Activated CD4-positive, alpha-beta T cell treated with anti-CD3 and anti-CD28 coated beads, Interleukin-2, amount 10 ng/mL, durations not matched to agents 7 days and 5 days (primary cell): ENCODE measurements at regions not wholly inside any gene's neighbourhood (a gene's known extent, or its start where the extent isn't known, plus 50 kb on each side); places are given as distances from the start of the nearest gene placed in this dataset.
"Not testable (repeated sequence)": the region's sequence is repeated elsewhere in the genome, so short reads cannot be mapped to it uniquely, and the experiment has no call there.

Source experiments
- CTCF ChIA-PET: fragments of 350-600 bp; sonication (Branson Sonifier 250); formaldehyde crosslinking; loops from one replicate; lab custom pipeline; 2021; ENCODE audit warnings: antibody characterized with exemption; lab: Charles Lee
- POLR2A ChIA-PET: fragments of 350-600 bp; sonication (Branson Sonifier 250); formaldehyde crosslinking; loops from one replicate; lab custom pipeline; 2021; ENCODE audit warnings: antibody characterized with exemption; lab: Charles Lee
- DNase-seq: peaks from one replicate; pipeline ENCODE4 v3.0.0-alpha.2; 2020
- H3K27ac Mint-ChIP-seq: one replicate; pipeline ENCODE4 v1.8.0; 2021; ENCODE audit warnings: mild to moderate bottlenecking, moderate library complexity, mixed read lengths
- H3K27me3 Mint-ChIP-seq: one replicate; pipeline ENCODE4 v1.8.0; 2021; ENCODE audit warnings: mixed read lengths
- H3K36me3 Mint-ChIP-seq: one replicate; pipeline ENCODE4 v1.8.0; 2021; ENCODE audit warnings: low read depth, mixed read lengths
- H3K4me1 Mint-ChIP-seq: one replicate; pipeline ENCODE4 v1.8.0; 2021; ENCODE audit warnings: mixed read lengths
- H3K4me3 Mint-ChIP-seq: one replicate; pipeline ENCODE4 v1.8.0; 2021; ENCODE audit warnings: mild to moderate bottlenecking, moderate library complexity, mixed read lengths
- H3K9me3 Mint-ChIP-seq: one replicate; pipeline ENCODE4 v1.8.0; 2021; ENCODE audit warnings: mixed read lengths

- CTCF ChIA-PET: no interaction called here
- H3K4me1 Mint-ChIP-seq: no peaks in the 10 kb centered on the region
- no peaks in the 10 kb centered on the region for H3K9me3 Mint-ChIP-seq
- H3K4me3 Mint-ChIP-seq: no peak overlapping the region
- no peak for DNase-seq
- no peaks in the 10 kb centered on the region for H3K27me3 Mint-ChIP-seq
- no peaks in the 10 kb centered on the region for H3K36me3 Mint-ChIP-seq
- no peak overlapping the region for H3K27ac Mint-ChIP-seq
- POLR2A ChIA-PET: no interaction called here
Observed at GRCh38 chr13:44664308-44664707, 88.2 kb upstream of the TSC22D1 start.

GRCh38 chr13:44662515-44662914 is 86.4 kb upstream of the TSC22D1 start:
- Mint-ChIP-seq H3K4me3 (no peak overlapping the region), H3K4me1 (no peaks in the 10 kb centered on the region), H3K27ac (no peak overlapping the region), H3K9me3 (no peaks in the 10 kb centered on the region), H3K36me3 (no peaks in the 10 kb centered on the region), H3K27me3 (no peaks in the 10 kb centered on the region)
- ChIA-PET CTCF (no interaction called here), POLR2A (no interaction called here)
- no peak for DNase-seq

GRCh38 chr13:44661936-44662335 is 85.8 kb upstream of the TSC22D1 start:
- no peak overlapping the region for H3K4me3 Mint-ChIP-seq
- no peaks in the 10 kb centered on the region for H3K27me3 Mint-ChIP-seq
- no peak for DNase-seq
- no peaks in the 10 kb centered on the region for H3K9me3 Mint-ChIP-seq
- H3K4me1 Mint-ChIP-seq: no peaks in the 10 kb centered on the region
- ChIA-PET CTCF (no interaction called here), POLR2A (no interaction called here)
- H3K27ac Mint-ChIP-seq: no peak overlapping the region
- no peaks in the 10 kb centered on the region for H3K36me3 Mint-ChIP-seq

- Mint-ChIP-seq H3K27ac (no peak overlapping the region), H3K4me1 (no peaks in the 10 kb centered on the region), H3K4me3 (no peak overlapping the region), H3K36me3 (no peaks in the 10 kb centered on the region), H3K27me3 (no peaks in the 10 kb centered on the region), H3K9me3 (no peaks in the 10 kb centered on the region)
- DNase-seq: no peak
- ChIA-PET CTCF (no interaction called here), POLR2A (no interaction called here)
Observed at GRCh38 chr13:44660050-44660449, 83.9 kb upstream of the TSC22D1 start.

GRCh38 chr13:44652962-44653660 is 77.0 kb upstream of the TSC22D1 start:
- ChIA-PET CTCF (interaction anchor here (1.3 kb wide), 1 partner anchor 12 kb away, joined by 3 read pairs; no protein-coding TSS in a partner anchor), POLR2A (no interaction called here)
- Mint-ChIP-seq H3K4me3 (no peak overlapping the region), H3K9me3 (no peaks in the 10 kb centered on the region), H3K27me3 (peaks cover 4% of the 10 kb centered on the region), H3K4me1 (peaks cover 4% of the 10 kb centered on the region), H3K27ac (no peak overlapping the region), H3K36me3 (no peaks in the 10 kb centered on the region)
- no peak for DNase-seq

GRCh38 chr13:44652168-44652567 is 76.0 kb upstream of the TSC22D1 start:
- H3K36me3 Mint-ChIP-seq: no peaks in the 10 kb centered on the region
- DNase-seq: no peak
- no peaks in the 10 kb centered on the region for H3K9me3 Mint-ChIP-seq
- ChIA-PET POLR2A (no interaction called here), CTCF (no interaction called here)
- no peak overlapping the region for H3K4me3 Mint-ChIP-seq
- peaks cover 4% of the 10 kb centered on the region for H3K27me3 Mint-ChIP-seq
- no peak overlapping the region for H3K27ac Mint-ChIP-seq
- peaks cover 4% of the 10 kb centered on the region for H3K4me1 Mint-ChIP-seq

GRCh38 chr13:44651724-44652123 is 75.6 kb upstream of the TSC22D1 start:
- ChIA-PET POLR2A (no interaction called here), CTCF (interaction anchor here (1.0 kb wide), 1 partner anchor 13 kb away, joined by 6 read pairs; no protein-coding TSS in a partner anchor)
- H3K27me3 Mint-ChIP-seq: peaks cover 4% of the 10 kb centered on the region
- H3K27ac Mint-ChIP-seq: no peak overlapping the region
- no peaks in the 10 kb centered on the region for H3K36me3 Mint-ChIP-seq
- H3K9me3 Mint-ChIP-seq: no peaks in the 10 kb centered on the region
- peaks cover 4% of the 10 kb centered on the region for H3K4me1 Mint-ChIP-seq
- H3K4me3 Mint-ChIP-seq: no peak overlapping the region
- DNase-seq: no peak

- Mint-ChIP-seq H3K4me3 (no peak overlapping the region), H3K9me3 (no peaks in the 10 kb centered on the region), H3K27me3 (peaks cover 4% of the 10 kb centered on the region), H3K27ac (no peak overlapping the region), H3K4me1 (peaks cover 4% of the 10 kb centered on the region), H3K36me3 (no peaks in the 10 kb centered on the region)
- ChIA-PET POLR2A (interaction anchor here (0.6 kb wide), 1 partner anchor 917 kb away, joined by 10 read pairs; no protein-coding TSS in a partner anchor), CTCF (interaction anchor here (0.6 to 1.0 kb wide), 4 partner anchors 13 to 1568 kb away, joined by 3 to 11 read pairs (median 4); no protein-coding TSS in a partner anchor)
- DNase-seq: no peak
Observed at GRCh38 chr13:44651209-44651608, 75.1 kb upstream of the TSC22D1 start.

- Mint-ChIP-seq H3K9me3 (no peaks in the 10 kb centered on the region), H3K4me3 (no peak overlapping the region), H3K27ac (no peak overlapping the region), H3K4me1 (peaks cover 4% of the 10 kb centered on the region), H3K36me3 (no peaks in the 10 kb centered on the region), H3K27me3 (peaks cover 4% of the 10 kb centered on the region)
- DNase-seq: no peak
- CTCF ChIA-PET: interaction anchor here (1.8 kb wide), 1 partner anchor 166 kb away, joined by 3 read pairs; no protein-coding TSS in a partner anchor
- POLR2A ChIA-PET: no interaction called here
Observed at GRCh38 chr13:44649834-44650233, 73.7 kb upstream of the TSC22D1 start.

- CTCF ChIA-PET: interaction anchor here (1.6 to 1.8 kb wide), 2 partner anchors 165 to 231 kb away, joined by 3 to 4 read pairs; no protein-coding TSS in a partner anchor
- no peak for DNase-seq
- peaks cover 4% of the 10 kb centered on the region for H3K27me3 Mint-ChIP-seq
Observed at GRCh38 chr13:44649104-44649428, 72.9 kb upstream of the TSC22D1 start.

GRCh38 chr13:44648392-44649103 is 72.4 kb upstream of the TSC22D1 start:
- POLR2A ChIA-PET: no interaction called here
- Mint-ChIP-seq H3K36me3 (no peaks in the 10 kb centered on the region), H3K27ac (no peak overlapping the region), H3K4me1 (peaks cover 4% of the 10 kb centered on the region), H3K4me3 (no peak overlapping the region), H3K27me3 (peaks cover 4% of the 10 kb centered on the region), H3K9me3 (no peaks in the 10 kb centered on the region)
- no peak for DNase-seq
- CTCF ChIA-PET: interaction anchor here (1.6 to 1.8 kb wide), 2 partner anchors 165 to 231 kb away, joined by 3 to 4 read pairs; no protein-coding TSS in a partner anchor

More at GRCh38 chr13:44649104-44649428, 72.9 kb upstream of the TSC22D1 start:
- H3K4me1 Mint-ChIP-seq: peaks cover 4% of the 10 kb centered on the region
- H3K9me3 Mint-ChIP-seq: no peaks in the 10 kb centered on the region
- POLR2A ChIA-PET: no interaction called here
- H3K27ac Mint-ChIP-seq: no peak overlapping the region
- no peak overlapping the region for H3K4me3 Mint-ChIP-seq
- no peaks in the 10 kb centered on the region for H3K36me3 Mint-ChIP-seq

- CTCF ChIA-PET: interaction anchor here (1.6 kb wide), 1 partner anchor 232 kb away, joined by 4 read pairs; no protein-coding TSS in a partner anchor
- POLR2A ChIA-PET, H3K4me3 Mint-ChIP-seq: not testable (repeated sequence)
Observed at GRCh38 chr13:44647560-44647959, 71.4 kb upstream of the TSC22D1 start.

GRCh38 chr13:44646044-44646443 is 69.9 kb upstream of the TSC22D1 start:
- Mint-ChIP-seq H3K4me1 (peaks cover 4% of the 10 kb centered on the region), H3K9me3 (no peaks in the 10 kb centered on the region), H3K27ac (no peak overlapping the region), H3K4me3 (no peak overlapping the region), H3K36me3 (no peaks in the 10 kb centered on the region), H3K27me3 (no peaks in the 10 kb centered on the region)
- DNase-seq: no peak
- ChIA-PET CTCF (interaction anchor here (0.6 to 1.2 kb wide), 3 partner anchors 11 to 370 kb away, joined by 3 read pairs; no protein-coding TSS in a partner anchor), POLR2A (no interaction called here)

More at GRCh38 chr13:44647560-44647959, 71.4 kb upstream of the TSC22D1 start:
- not testable (repeated sequence) for H3K36me3 Mint-ChIP-seq, H3K27ac Mint-ChIP-seq, H3K27me3 Mint-ChIP-seq, H3K4me1 Mint-ChIP-seq, DNase-seq, H3K9me3 Mint-ChIP-seq
